Heart left ventricle (tissue), 13 donors: ENCODE measurements at regions not wholly inside any gene's neighbourhood (a gene's known extent, or its start where the extent isn't known, plus 50 kb on each side); places are given as distances from the start of the nearest gene placed in this dataset.

Source experiments
- CTCF ChIP-seq, 12 donors: fragments of 200-600 bp; sonication (generic) in 4 of 12; IDR thresholded peaks; one replicate each; pipeline versions ENCODE4 v1.5.0 to v1.8.0; 2018 to 2022; ENCODE audit warnings: antibody characterized with exemption in 12 of 12, mild to moderate bottlenecking in 5 of 12
- POLR2A ChIP-seq, 2 donors: fragments of 450-650 bp; IDR thresholded peaks; one replicate each; pipeline ENCODE4 v1.6.1; 2017; ENCODE audit warnings: antibody characterized with exemption in 2 of 2, mild to moderate bottlenecking in 2 of 2, moderate library complexity in 2 of 2
- donor health status: ischemic (EF 13 %, LVEDD 7.1; RV severe dilation, severe dysfunction).
- donor health status: DM: no; HTN: yes; CAD: no.
- donor health status: DM: no; HTN: no; CAD: no.
- donor health status: ischemic (EF 25% LVEDD 6.9; RV normal size, moderate dysfunction).
- donor health status: ischemic (EF 25% LVEDD 5.7; RV mildly dilated, moderate dysfunction).
- donor health status: ischemic (EF 35%, LVEDD 5.7; RV mildly dilated, moderate dysfunction).
- donor health status: nonischemic (EF 11% LVEDD 7.7; RV severe dilation, severe dysfunction).
- donor health status: DM: yes; HTN: yes; CAD: no.
- donor health status: PGD.
- donor health status: ischemic (EF 29% LVEDD 5.4; RV normal size, mild dysfunction).
- donor health status: nonischemic (EF 23%, LVEDD 6.1; RV moderate dilation, normal function).

- TF ChIP-seq CTCF (IDR thresholded peaks at IDR 0.05), result no peak
- TF ChIP-seq POLR2A (IDR thresholded peaks at IDR 0.05), result no peak
Observed at GRCh38 chr4:159516556-159517140, 413.8 kb downstream of the RAPGEF2 start.
